H1 (cell line): ENCODE measurements at regions not wholly inside any gene's neighbourhood (a gene's known extent, or its start where the extent isn't known, plus 50 kb on each side); places are given as distances from the start of the nearest gene placed in this dataset.

Experiments used
- CTCF ChIP-seq, 3 experiments: IDR thresholded peaks; 1 replicate in 2 of 3; 2 replicates in 1 of 3; pipeline versions ENCODE4 v1.5.1 to v1.6.1; 2011; ENCODE audit warnings: low read length in 3 of 3, mild to moderate bottlenecking in 3 of 3, inconsistent platforms in 2 of 3, low read depth in 1 of 3, moderate library complexity in 1 of 3; ENCODE audit not compliant: insufficient read depth in 1 of 3; ENCODE audit errors: control extremely low read depth in 1 of 3
- EP300 ChIP-seq, 2 experiments: IDR thresholded peaks; 1 replicate in 1 of 2; 2 replicates in 1 of 2; pipeline ENCODE4 v1.6.1; 2011 to 2012; ENCODE audit warnings: low read depth in 2 of 2, low read length in 2 of 2, mild to moderate bottlenecking in 2 of 2, borderline replicate concordance in 1 of 2, inconsistent platforms in 1 of 2, moderate library complexity in 1 of 2
- POLR2AphosphoS5 ChIP-seq: IDR thresholded peaks from 2 replicates; pipeline ENCODE4 v1.6.1; 2011; ENCODE audit warnings: low read depth, low read length
- RAD21 ChIP-seq, 2 experiments: IDR thresholded peaks in 1 of 2; conservative IDR thresholded peaks in 1 of 2; 2 replicates each; pipeline ENCODE4 v1.6.1; 2011; ENCODE audit warnings: low read depth in 2 of 2, low read length in 2 of 2, improper control_type of control experiment in 1 of 2, inconsistent platforms in 1 of 2, mild to moderate bottlenecking in 1 of 2, moderate library complexity in 1 of 2
- TF ChIP-seq, protein P1 (sequence below): IDR thresholded peaks from 2 replicates; pipeline ENCODE4 v1.6.1; 2012; ENCODE audit warnings: inconsistent platforms

- TF ChIP-seq CTCF (IDR thresholded peaks at IDR 0.05; ENCODE audit: control extremely low read depth in 1 of 3, insufficient read depth in 1 of 3, low read depth in 1 of 3, low read length in 3 of 3) (no peak), EP300 (IDR thresholded peaks at IDR 0.05; ENCODE audit: borderline replicate concordance in 1 of 2, low read depth in 2 of 2, low read length in 2 of 2) (no peak), RAD21 (IDR thresholded peaks at IDR 0.05 in 1 of 2, conservative IDR thresholded peaks at IDR 0.05 in 1 of 2; ENCODE audit: low read depth in 2 of 2, low read length in 2 of 2) (no peak), POLR2AphosphoS5 (no peak)
- TF ChIP-seq, protein P1, sequence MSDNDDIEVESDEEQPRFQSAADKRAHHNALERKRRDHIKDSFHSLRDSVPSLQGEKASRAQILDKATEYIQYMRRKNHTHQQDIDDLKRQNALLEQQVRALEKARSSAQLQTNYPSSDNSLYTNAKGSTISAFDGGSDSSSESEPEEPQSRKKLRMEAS = no peak
Observed at GRCh38 chr15:98070137-98070536, 109.6 kb downstream of the ARRDC4 start.
